ENCODE measurements at regions not wholly inside any gene's neighbourhood (a gene's known extent, or its start where the extent isn't known, plus 50 kb on each side); places are given as distances from the start of the nearest gene placed in this dataset.
"Not testable (repeated sequence)": the region's sequence is repeated elsewhere in the genome, so short reads cannot be mapped to it uniquely, and the experiment has no call there.

- Histone ChIP-seq H3K36me3 (ENCODE audit: insufficient read depth) (no peaks in the 10 kb centered on the region), H3K4me3 (ENCODE audit: low read depth, low read length) (no peak overlapping the region), H3K4me1 (ENCODE audit: insufficient read depth) (no peaks in the 10 kb centered on the region), H3K27ac (ENCODE audit: low read depth) (no peak overlapping the region)
- no peak for DNase-seq (ENCODE audit: extremely low spot score)
- WGBS: 81% methylated on average over 25 of the region's 25 CpGs
Observed at GRCh38 chr6:170223718-170224693, 66.9 kb downstream of the DLL1 start.

GRCh38 chr6:170222498-170223471 is 68.1 kb downstream of the DLL1 start:
- DNase-seq (ENCODE audit: extremely low spot score): no peak
- WGBS: 62% methylated on average over 32 of the region's 32 CpGs
- Histone ChIP-seq H3K4me3 (ENCODE audit: low read depth, low read length) (no peak overlapping the region), H3K4me1 (ENCODE audit: insufficient read depth) (no peaks in the 10 kb centered on the region), H3K36me3 (ENCODE audit: insufficient read depth) (no peaks in the 10 kb centered on the region), H3K27ac (ENCODE audit: low read depth) (no peak overlapping the region)

GRCh38 chr6:170221753-170222400 is 69.0 kb downstream of the DLL1 start:
- no peak for DNase-seq (ENCODE audit: extremely low spot score)
- 79% methylated on average over 29 of the region's 29 CpGs for WGBS
- H3K27ac ChIP-seq (ENCODE audit: low read depth): no peak overlapping the region
- no peaks in the 10 kb centered on the region for H3K36me3 ChIP-seq (ENCODE audit: insufficient read depth)
- no peak overlapping the region for H3K4me3 ChIP-seq (ENCODE audit: low read depth, low read length)
- no peaks in the 10 kb centered on the region for H3K4me1 ChIP-seq (ENCODE audit: insufficient read depth)

GRCh38 chr6:170221052-170221752 is 69.7 kb downstream of the DLL1 start:
- Histone ChIP-seq H3K4me1 (ENCODE audit: insufficient read depth) (no peaks in the 10 kb centered on the region), H3K27ac (ENCODE audit: low read depth) (no peak overlapping the region), H3K4me3 (ENCODE audit: low read depth, low read length) (no peak overlapping the region), H3K36me3 (ENCODE audit: insufficient read depth) (no peaks in the 10 kb centered on the region)
- no peak for DNase-seq (ENCODE audit: extremely low spot score)
- WGBS: 81% methylated on average over 27 of the region's 29 CpGs

GRCh38 chr6:170213637-170214018 is 77.2 kb downstream of the DLL1 start:
- 95% methylated on average over 16 of the region's 19 CpGs for WGBS
- not testable (repeated sequence) for DNase-seq (ENCODE audit: extremely low spot score); H3K27ac ChIP-seq (ENCODE audit: low read depth); H3K4me3 ChIP-seq (ENCODE audit: low read depth, low read length); H3K36me3 ChIP-seq (ENCODE audit: insufficient read depth); H3K4me1 ChIP-seq (ENCODE audit: insufficient read depth)

GRCh38 chr6:170212956-170213636 is 77.8 kb downstream of the DLL1 start:
- Histone ChIP-seq H3K4me1 (ENCODE audit: insufficient read depth) (no peaks in the 10 kb centered on the region), H3K36me3 (ENCODE audit: insufficient read depth) (no peaks in the 10 kb centered on the region), H3K4me3 (ENCODE audit: low read depth, low read length) (no peak overlapping the region), H3K27ac (ENCODE audit: low read depth) (no peak overlapping the region)
- WGBS: 90% methylated on average over 40 of the region's 40 CpGs
- DNase-seq (ENCODE audit: extremely low spot score): no peak

GRCh38 chr6:170212051-170212756 is 78.7 kb downstream of the DLL1 start:
- DNase-seq (ENCODE audit: extremely low spot score): no peak
- Histone ChIP-seq H3K27ac (ENCODE audit: low read depth) (no peak overlapping the region), H3K4me1 (ENCODE audit: insufficient read depth) (no peaks in the 10 kb centered on the region), H3K36me3 (ENCODE audit: insufficient read depth) (no peaks in the 10 kb centered on the region), H3K4me3 (ENCODE audit: low read depth, low read length) (no peak overlapping the region)
- WGBS: 84% methylated on average over 23 of the region's 23 CpGs

GRCh38 chr6:170211404-170212025 is 79.4 kb downstream of the DLL1 start:
- DNase-seq (ENCODE audit: extremely low spot score): no peak
- 84% methylated on average over 14 of the region's 14 CpGs for WGBS
- H3K36me3 ChIP-seq (ENCODE audit: insufficient read depth): no peaks in the 10 kb centered on the region

GRCh38 chr6:170210651-170211403 is 80.1 kb downstream of the DLL1 start:
- no peak for DNase-seq (ENCODE audit: extremely low spot score)
- Histone ChIP-seq H3K36me3 (ENCODE audit: insufficient read depth) (no peaks in the 10 kb centered on the region), H3K27ac (ENCODE audit: low read depth) (no peak overlapping the region), H3K4me3 (ENCODE audit: low read depth, low read length) (no peak overlapping the region), H3K4me1 (ENCODE audit: insufficient read depth) (no peaks in the 10 kb centered on the region)
- 78% methylated on average over 11 of the region's 11 CpGs for WGBS

More at GRCh38 chr6:170211404-170212025, 79.4 kb downstream of the DLL1 start:
- Histone ChIP-seq H3K27ac (ENCODE audit: low read depth) (no peak overlapping the region), H3K4me1 (ENCODE audit: insufficient read depth) (no peaks in the 10 kb centered on the region), H3K4me3 (ENCODE audit: low read depth, low read length) (no peak overlapping the region)

GRCh38 chr6:170210026-170210390 is 80.9 kb downstream of the DLL1 start:
- WGBS: 86% methylated on average over 20 of the region's 20 CpGs
- Histone ChIP-seq H3K4me1 (ENCODE audit: insufficient read depth) (no peaks in the 10 kb centered on the region), H3K36me3 (ENCODE audit: insufficient read depth) (no peaks in the 10 kb centered on the region), H3K4me3 (ENCODE audit: low read depth, low read length) (no peak overlapping the region), H3K27ac (ENCODE audit: low read depth) (no peak overlapping the region)
- DNase-seq (ENCODE audit: extremely low spot score): no peak

GRCh38 chr6:170209354-170210025 is 81.4 kb downstream of the DLL1 start:
- no peak for DNase-seq (ENCODE audit: extremely low spot score)
- WGBS: 87% methylated on average over 22 of the region's 22 CpGs

More at GRCh38 chr6:170209354-170210025, 81.4 kb downstream of the DLL1 start:
- H3K36me3 ChIP-seq (ENCODE audit: insufficient read depth): no peaks in the 10 kb centered on the region
- no peak overlapping the region for H3K4me3 ChIP-seq (ENCODE audit: low read depth, low read length)
- H3K4me1 ChIP-seq (ENCODE audit: insufficient read depth): no peaks in the 10 kb centered on the region
- no peak overlapping the region for H3K27ac ChIP-seq (ENCODE audit: low read depth)

Data from urinary bladder (tissue), 3 donors.